Chondrocyte (in vitro differentiated cells): ENCODE measurements at regions not wholly inside any gene's neighbourhood (a gene's known extent, or its start where the extent isn't known, plus 50 kb on each side); places are given as distances from the start of the nearest gene placed in this dataset.

ENCODE experiments used
- DNase-seq: peaks from one replicate; pipeline ENCODE4 v3.0.0; 2021; ENCODE audit warnings: mixed read lengths, low spot score
- H3K27ac Mint-ChIP-seq: one replicate; pipeline ENCODE4 v1.8.0; 2021; ENCODE audit warnings: mild to moderate bottlenecking, moderate library complexity, mixed read lengths; ENCODE audit not compliant: unreplicated experiment
- H3K27me3 Mint-ChIP-seq: 2 replicates; pipeline ENCODE4 v1.8.0; 2021; ENCODE audit warnings: low read depth, mixed read lengths
- H3K36me3 Mint-ChIP-seq: 2 replicates; pipeline ENCODE4 v1.8.0; 2021; ENCODE audit warnings: low read depth, mixed read lengths
- H3K4me1 Mint-ChIP-seq: 2 replicates; pipeline ENCODE4 v1.8.0; 2021; ENCODE audit warnings: low read depth, mild to moderate bottlenecking, mixed read lengths
- H3K4me3 Mint-ChIP-seq: one replicate; pipeline ENCODE4 v1.8.0; 2021; ENCODE audit warnings: mild to moderate bottlenecking, moderate library complexity, mixed read lengths; ENCODE audit not compliant: unreplicated experiment
- H3K9me3 Mint-ChIP-seq: 2 replicates; pipeline ENCODE4 v1.8.0; 2021; ENCODE audit warnings: low read depth, mixed read lengths
- TF ChIP-seq, protein P1 (sequence below): fragments of 200-600 bp; sonication (generic); IDR thresholded peaks from 2 replicates; pipeline ENCODE4 v1.5.0; 2021; ENCODE audit warnings: antibody characterized with exemption, mild to moderate bottlenecking, moderate library complexity

DNA sequence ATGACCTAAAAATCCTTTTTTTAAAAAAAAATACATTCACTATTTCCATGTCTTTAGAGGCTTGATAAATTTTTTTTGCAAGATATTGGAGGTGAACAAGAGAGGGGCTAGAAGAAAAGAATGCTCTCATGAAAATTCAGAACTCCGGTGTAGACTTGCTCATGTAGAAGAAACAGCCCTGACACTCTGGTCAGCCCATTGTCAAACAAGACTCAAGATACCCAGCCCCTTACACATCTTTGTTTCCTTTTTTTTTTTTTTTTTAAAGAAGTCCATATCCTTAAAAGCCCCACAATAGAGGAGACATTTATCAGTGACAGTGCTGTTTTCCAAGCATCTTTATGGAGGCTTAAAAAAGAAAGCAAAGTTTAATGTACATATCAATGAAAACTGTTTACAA, 196.8 kb upstream of the RORA start:
- H3K4me1 Mint-ChIP-seq, result no peaks in the 10 kb centered on the region
- no peak overlapping the region for H3K27ac Mint-ChIP-seq
- H3K4me3 Mint-ChIP-seq, result no peak overlapping the region
- TF ChIP-seq, protein P1, sequence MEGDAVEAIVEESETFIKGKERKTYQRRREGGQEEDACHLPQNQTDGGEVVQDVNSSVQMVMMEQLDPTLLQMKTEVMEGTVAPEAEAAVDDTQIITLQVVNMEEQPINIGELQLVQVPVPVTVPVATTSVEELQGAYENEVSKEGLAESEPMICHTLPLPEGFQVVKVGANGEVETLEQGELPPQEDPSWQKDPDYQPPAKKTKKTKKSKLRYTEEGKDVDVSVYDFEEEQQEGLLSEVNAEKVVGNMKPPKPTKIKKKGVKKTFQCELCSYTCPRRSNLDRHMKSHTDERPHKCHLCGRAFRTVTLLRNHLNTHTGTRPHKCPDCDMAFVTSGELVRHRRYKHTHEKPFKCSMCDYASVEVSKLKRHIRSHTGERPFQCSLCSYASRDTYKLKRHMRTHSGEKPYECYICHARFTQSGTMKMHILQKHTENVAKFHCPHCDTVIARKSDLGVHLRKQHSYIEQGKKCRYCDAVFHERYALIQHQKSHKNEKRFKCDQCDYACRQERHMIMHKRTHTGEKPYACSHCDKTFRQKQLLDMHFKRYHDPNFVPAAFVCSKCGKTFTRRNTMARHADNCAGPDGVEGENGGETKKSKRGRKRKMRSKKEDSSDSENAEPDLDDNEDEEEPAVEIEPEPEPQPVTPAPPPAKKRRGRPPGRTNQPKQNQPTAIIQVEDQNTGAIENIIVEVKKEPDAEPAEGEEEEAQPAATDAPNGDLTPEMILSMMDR, result no peak
- peaks cover 16% of the 10 kb centered on the region for H3K27me3 Mint-ChIP-seq
- DNase-seq, result no peak
- H3K9me3 Mint-ChIP-seq, result peaks cover 5% of the 10 kb centered on the region
- H3K36me3 Mint-ChIP-seq, result no peaks in the 10 kb centered on the region

- Mint-ChIP-seq H3K4me1 (no peaks in the 10 kb centered on the region), H3K9me3 (no peaks in the 10 kb centered on the region), H3K4me3 (no peak overlapping the region), H3K27ac (no peak overlapping the region), H3K36me3 (no peaks in the 10 kb centered on the region), H3K27me3 (peaks cover 22% of the 10 kb centered on the region)
- no peak for DNase-seq
- TF ChIP-seq, protein P1, result no peak
These were observed 193.7 kb upstream of the RORA start for GRCh38 chr15:61422773-61423172.

DNA sequence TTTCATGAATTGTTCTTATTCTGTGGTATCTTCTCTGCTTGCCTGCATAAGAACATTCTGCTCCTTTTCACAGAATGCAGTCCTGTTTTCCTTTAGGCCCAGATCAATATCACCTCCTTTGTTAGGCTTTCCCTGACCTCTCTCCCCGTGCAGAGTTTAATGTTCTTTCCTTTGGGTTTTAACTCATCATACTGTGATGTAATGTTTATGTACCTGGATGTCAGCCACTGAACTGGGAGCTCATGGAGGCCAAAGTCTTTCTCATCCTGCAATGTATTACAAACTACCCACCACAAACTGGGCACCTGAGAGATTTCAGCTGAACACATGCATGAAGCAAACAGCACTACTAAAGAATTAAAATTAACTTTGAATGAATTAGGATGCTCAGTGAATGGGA, 192.8 kb upstream of the RORA start:
- TF ChIP-seq, protein P1, result no peak
- DNase-seq, result no peak
- no peak overlapping the region for H3K27ac Mint-ChIP-seq
- H3K4me3 Mint-ChIP-seq, result no peak overlapping the region
- H3K36me3 Mint-ChIP-seq, result no peaks in the 10 kb centered on the region
- no peaks in the 10 kb centered on the region for H3K4me1 Mint-ChIP-seq
- H3K27me3 Mint-ChIP-seq, result peaks cover 22% of the 10 kb centered on the region
- no peaks in the 10 kb centered on the region for H3K9me3 Mint-ChIP-seq

DNA sequence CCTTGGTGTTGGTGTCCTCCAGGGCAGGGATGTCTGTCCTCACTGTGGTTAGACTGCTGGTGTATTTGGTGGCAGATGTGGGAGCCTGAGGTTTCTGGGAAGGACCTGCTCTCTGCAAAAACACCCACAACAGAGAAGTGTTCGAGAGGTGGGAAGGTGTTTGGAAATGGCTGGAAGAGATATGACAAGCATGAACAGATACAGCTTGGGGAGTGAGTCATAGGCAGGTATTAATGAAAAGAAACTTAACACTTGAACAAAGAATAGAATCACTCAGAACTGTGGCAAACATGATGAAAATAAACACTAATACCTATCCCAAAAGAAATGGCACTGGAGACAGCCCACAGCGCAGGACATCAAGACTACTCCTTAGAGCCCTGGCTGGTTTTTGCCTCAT, 192.4 kb upstream of the RORA start:
- H3K4me3 Mint-ChIP-seq, result no peak overlapping the region
- H3K9me3 Mint-ChIP-seq, result no peaks in the 10 kb centered on the region
- no peaks in the 10 kb centered on the region for H3K4me1 Mint-ChIP-seq
- H3K36me3 Mint-ChIP-seq, result no peaks in the 10 kb centered on the region
- peaks cover 20% of the 10 kb centered on the region for H3K27me3 Mint-ChIP-seq
- no peak for DNase-seq
- TF ChIP-seq, protein P1, result no peak
- no peak overlapping the region for H3K27ac Mint-ChIP-seq

DNA sequence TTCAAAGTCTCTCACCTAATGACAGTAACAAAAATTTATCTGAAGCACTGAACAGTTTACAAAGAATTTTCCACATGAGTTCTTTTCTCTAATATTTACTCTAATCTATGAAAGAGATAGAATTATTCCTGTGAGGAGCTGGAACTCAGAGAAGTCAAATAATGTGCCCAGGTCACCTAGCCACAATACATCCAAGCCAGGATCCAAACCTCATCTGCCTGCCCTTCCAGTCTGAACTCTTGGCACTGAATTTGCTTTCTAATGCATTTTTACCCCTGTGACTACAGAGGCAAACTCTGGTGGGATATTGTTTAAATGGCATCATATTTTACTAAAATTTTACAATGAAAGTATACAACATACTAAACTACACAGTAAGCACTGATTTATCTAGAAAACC, 191.4 kb upstream of the RORA start:
- TF ChIP-seq, protein P1, result no peak
- H3K27me3 Mint-ChIP-seq, result peaks cover 18% of the 10 kb centered on the region
- no peak for DNase-seq
- no peaks in the 10 kb centered on the region for H3K9me3 Mint-ChIP-seq
- H3K4me3 Mint-ChIP-seq, result no peak overlapping the region
- no peaks in the 10 kb centered on the region for H3K36me3 Mint-ChIP-seq
- no peak overlapping the region for H3K27ac Mint-ChIP-seq
- no peaks in the 10 kb centered on the region for H3K4me1 Mint-ChIP-seq
